GM19455 (cell line): ENCODE measurements at regions not wholly inside any gene's neighbourhood (a gene's known extent, or its start where the extent isn't known, plus 50 kb on each side); places are given as distances from the start of the nearest gene placed in this dataset.

Experiments used
- ATAC-seq: cut with Tn5 transposase; IDR thresholded peaks from one replicate; pipeline ENCODE4 v1.9.1; 2021; ENCODE audit not compliant: unreplicated experiment

DNA sequence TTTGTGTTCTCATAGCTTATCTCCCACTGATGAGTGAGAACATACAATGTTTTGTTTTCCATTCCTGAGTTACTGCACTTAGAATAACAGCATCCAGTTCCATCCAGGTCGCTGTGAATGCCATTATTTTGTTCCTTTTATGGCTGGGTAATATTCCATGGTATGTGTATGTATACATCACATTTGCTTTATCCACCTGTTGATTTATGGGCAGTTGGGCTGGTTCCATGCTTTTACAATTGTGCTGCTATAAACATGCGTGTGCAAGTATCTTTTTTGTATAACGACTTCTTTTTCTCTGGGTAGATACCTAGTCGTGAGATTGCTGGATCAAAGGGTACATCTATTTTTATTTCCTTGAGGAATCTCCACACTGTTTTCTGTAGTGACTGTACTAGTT is 74.8 kb downstream of the ZNF280B start:
- ATAC-seq = no peak
